Tibial nerve (tissue), 4 donors: ENCODE measurements at regions not wholly inside any gene's neighbourhood (a gene's known extent, or its start where the extent isn't known, plus 50 kb on each side); places are given as distances from the start of the nearest gene placed in this dataset.

Experiments
- CTCF ChIP-seq, 5 experiments: fragments of 200-600 bp in 3 of 5; fragments of 450-650 bp in 2 of 5; sonication (generic) in 3 of 5; IDR thresholded peaks; one replicate each; pipeline ENCODE4 v1.5.1; 2016 to 2019; ENCODE audit warnings: antibody characterized with exemption in 5 of 5, mild to moderate bottlenecking in 3 of 5, moderate library complexity in 2 of 5
- EP300 ChIP-seq, 2 donors: sonication (generic); formaldehyde crosslinking; IDR thresholded peaks; one replicate each; pipeline ENCODE4 v1.6.1; 2017; ENCODE audit warnings: antibody characterized with exemption in 2 of 2, mild to moderate bottlenecking in 1 of 2
- POLR2A ChIP-seq, 2 donors: fragments of 450-650 bp; IDR thresholded peaks; one replicate each; pipeline ENCODE4 v1.6.1; 2017; ENCODE audit warnings: antibody characterized with exemption in 2 of 2, mild to moderate bottlenecking in 2 of 2, moderate library complexity in 2 of 2

- no peak for TF ChIP-seq CTCF (IDR thresholded peaks at IDR 0.05)
- TF ChIP-seq POLR2A (IDR thresholded peaks at IDR 0.05) = no peak
- TF ChIP-seq EP300 (IDR thresholded peaks at IDR 0.05) = peak in 1 of 2 donors; percentile 55
Measured at GRCh38 chr13:80036845-80037504, 304.0 kb downstream of the SPRY2 start.
